ENCODE measurements at regions not wholly inside any gene's neighbourhood (a gene's known extent, or its start where the extent isn't known, plus 50 kb on each side); places are given as distances from the start of the nearest gene placed in this dataset.

GRCh38 chr1:199756066-199756465, 271.4 kb upstream of the NR5A2 start:
- Histone ChIP-seq H3K27me3 (replicated peaks; ENCODE audit: control insufficient read depth, insufficient read depth, low read length) (no peaks in the 10 kb centered on the region; the same call in 1 of the 2 replicates), H3K4me3 (replicated peaks; ENCODE audit: low read depth, low read length) (no peak overlapping the region), H3K36me3 (ENCODE audit: control insufficient read depth, insufficient read depth, low read length) (no peaks in the 10 kb centered on the region)
- no peak for TF ChIP-seq CTCF (IDR thresholded peaks at IDR 0.05; ENCODE audit: insufficient read depth, low read length, poor library complexity, severe bottlenecking)
- no peak for DNase-seq (ENCODE audit: extremely low read depth, insufficient read length)

GRCh38 chr1:199758626-199759255, 268.8 kb upstream of the NR5A2 start:
- Histone ChIP-seq H3K36me3 (ENCODE audit: control insufficient read depth, insufficient read depth, low read length) (no peaks in the 10 kb centered on the region), H3K4me3 (replicated peaks; ENCODE audit: low read depth, low read length) (no peak overlapping the region), H3K27me3 (replicated peaks; ENCODE audit: control insufficient read depth, insufficient read depth, low read length) (no peaks in the 10 kb centered on the region; the same call in 1 of the 2 replicates)
- no peak for DNase-seq (ENCODE audit: extremely low read depth, insufficient read length)
- no peak for TF ChIP-seq CTCF (IDR thresholded peaks at IDR 0.05; ENCODE audit: insufficient read depth, low read length, poor library complexity, severe bottlenecking)

- TF ChIP-seq CTCF (IDR thresholded peaks at IDR 0.05; ENCODE audit: insufficient read depth, low read length, poor library complexity, severe bottlenecking): no peak
- no peak overlapping the region for H3K4me3 ChIP-seq (replicated peaks; ENCODE audit: low read depth, low read length)
Measured at GRCh38 chr1:199759268-199759730, 268.2 kb upstream of the NR5A2 start.

GRCh38 chr1:199762572-199762971, 264.9 kb upstream of the NR5A2 start:
- DNase-seq (ENCODE audit: extremely low read depth, insufficient read length): no peak
- Histone ChIP-seq H3K27me3 (replicated peaks; ENCODE audit: control insufficient read depth, insufficient read depth, low read length) (no peaks in the 10 kb centered on the region), H3K4me3 (replicated peaks; ENCODE audit: low read depth, low read length) (no peak overlapping the region), H3K36me3 (ENCODE audit: control insufficient read depth, insufficient read depth, low read length) (no peaks in the 10 kb centered on the region)
- TF ChIP-seq CTCF (IDR thresholded peaks at IDR 0.05; ENCODE audit: insufficient read depth, low read length, poor library complexity, severe bottlenecking): no peak

More at GRCh38 chr1:199759268-199759730, 268.2 kb upstream of the NR5A2 start:
- no peaks in the 10 kb centered on the region for H3K36me3 ChIP-seq (ENCODE audit: control insufficient read depth, insufficient read depth, low read length)
- DNase-seq (ENCODE audit: extremely low read depth, insufficient read length): no peak
- no peaks in the 10 kb centered on the region; the same call in 1 of the 2 replicates for H3K27me3 ChIP-seq (replicated peaks; ENCODE audit: control insufficient read depth, insufficient read depth, low read length)

GRCh38 chr1:199766218-199766792, 261.2 kb upstream of the NR5A2 start:
- Histone ChIP-seq H3K36me3 (ENCODE audit: control insufficient read depth, insufficient read depth, low read length) (no peaks in the 10 kb centered on the region), H3K27me3 (replicated peaks; ENCODE audit: control insufficient read depth, insufficient read depth, low read length) (no peaks in the 10 kb centered on the region), H3K4me3 (replicated peaks; ENCODE audit: low read depth, low read length) (no peak overlapping the region)
- DNase-seq (ENCODE audit: extremely low read depth, insufficient read length): no peak
- no peak for TF ChIP-seq CTCF (IDR thresholded peaks at IDR 0.05; ENCODE audit: insufficient read depth, low read length, poor library complexity, severe bottlenecking)

All from GM06990 (cell line).